Neural cell (in vitro differentiated cells): ENCODE measurements at regions not wholly inside any gene's neighbourhood (a gene's known extent, or its start where the extent isn't known, plus 50 kb on each side); places are given as distances from the start of the nearest gene placed in this dataset.
"Not testable (repeated sequence)": the region's sequence is repeated elsewhere in the genome, so short reads cannot be mapped to it uniquely, and the experiment has no call there.

Source experiments
- EZH2 ChIP-seq: fragments of 200-600, 300-800 bp; shearing (Covaris generic), sonication (generic); IDR thresholded peaks from 2 replicates; pipeline ENCODE4 v1.6.1; 2014; ENCODE audit warnings: antibody characterized with exemption, low read length, borderline replicate concordance, mild to moderate bottlenecking; ENCODE audit not compliant: insufficient read depth, poor library complexity, severe bottlenecking
- MXI1 ChIP-seq: fragments of 450-650 bp; conservative IDR thresholded peaks from 2 replicates; pipeline ENCODE4 v1.6.1; 2014; ENCODE audit warnings: antibody characterized with exemption, mild to moderate bottlenecking; ENCODE audit not compliant: poor library complexity, severe bottlenecking
- POLR2AphosphoS5 ChIP-seq: IDR thresholded peaks from 2 replicates; pipeline ENCODE4 v1.6.1; 2012
- RAD21 ChIP-seq: fragments of 450-650 bp; conservative IDR thresholded peaks from 2 replicates; pipeline ENCODE4 v1.6.1; 2014; ENCODE audit warnings: antibody characterized with exemption, mild to moderate bottlenecking, moderate library complexity
- TAF1 ChIP-seq: IDR thresholded peaks from 2 replicates; pipeline ENCODE4 v1.6.1; 2012; ENCODE audit warnings: low read depth
- TF ChIP-seq, protein P1 (sequence below): fragments of 450-650 bp; IDR thresholded peaks from 2 replicates; pipeline ENCODE4 v1.5.1; 2014; ENCODE audit warnings: antibody characterized with exemption, mild to moderate bottlenecking, moderate library complexity; ENCODE audit not compliant: poor library complexity, severe bottlenecking
- TF ChIP-seq, protein P2 (sequence below): IDR thresholded peaks from 2 replicates; pipeline ENCODE4 v1.6.1; 2012; ENCODE audit warnings: borderline replicate concordance

DNA sequence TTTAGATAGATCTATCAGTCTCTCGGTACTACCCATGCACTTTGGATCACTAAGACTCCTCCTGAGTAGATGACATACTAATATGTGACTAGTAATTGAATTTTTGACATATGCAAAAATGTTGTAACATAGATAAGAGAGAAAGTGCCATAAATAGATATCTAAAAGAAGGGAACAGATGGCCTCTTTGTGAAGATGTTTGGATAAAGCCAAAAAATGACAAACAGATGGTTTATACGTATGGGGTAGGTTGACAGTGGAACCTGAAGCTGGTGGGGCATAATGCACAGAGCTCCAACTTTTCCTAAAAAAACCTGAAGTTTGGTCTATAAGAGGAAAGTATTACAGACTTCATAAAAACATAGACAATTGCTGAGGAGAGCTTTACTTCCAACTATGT is 383.0 kb downstream of the CHL1 start:
- TF ChIP-seq, protein P1, sequence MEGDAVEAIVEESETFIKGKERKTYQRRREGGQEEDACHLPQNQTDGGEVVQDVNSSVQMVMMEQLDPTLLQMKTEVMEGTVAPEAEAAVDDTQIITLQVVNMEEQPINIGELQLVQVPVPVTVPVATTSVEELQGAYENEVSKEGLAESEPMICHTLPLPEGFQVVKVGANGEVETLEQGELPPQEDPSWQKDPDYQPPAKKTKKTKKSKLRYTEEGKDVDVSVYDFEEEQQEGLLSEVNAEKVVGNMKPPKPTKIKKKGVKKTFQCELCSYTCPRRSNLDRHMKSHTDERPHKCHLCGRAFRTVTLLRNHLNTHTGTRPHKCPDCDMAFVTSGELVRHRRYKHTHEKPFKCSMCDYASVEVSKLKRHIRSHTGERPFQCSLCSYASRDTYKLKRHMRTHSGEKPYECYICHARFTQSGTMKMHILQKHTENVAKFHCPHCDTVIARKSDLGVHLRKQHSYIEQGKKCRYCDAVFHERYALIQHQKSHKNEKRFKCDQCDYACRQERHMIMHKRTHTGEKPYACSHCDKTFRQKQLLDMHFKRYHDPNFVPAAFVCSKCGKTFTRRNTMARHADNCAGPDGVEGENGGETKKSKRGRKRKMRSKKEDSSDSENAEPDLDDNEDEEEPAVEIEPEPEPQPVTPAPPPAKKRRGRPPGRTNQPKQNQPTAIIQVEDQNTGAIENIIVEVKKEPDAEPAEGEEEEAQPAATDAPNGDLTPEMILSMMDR, result not testable (repeated sequence)
- TF ChIP-seq POLR2AphosphoS5, MXI1, TAF1, RAD21, EZH2: not testable (repeated sequence)
- TF ChIP-seq, protein P2, sequence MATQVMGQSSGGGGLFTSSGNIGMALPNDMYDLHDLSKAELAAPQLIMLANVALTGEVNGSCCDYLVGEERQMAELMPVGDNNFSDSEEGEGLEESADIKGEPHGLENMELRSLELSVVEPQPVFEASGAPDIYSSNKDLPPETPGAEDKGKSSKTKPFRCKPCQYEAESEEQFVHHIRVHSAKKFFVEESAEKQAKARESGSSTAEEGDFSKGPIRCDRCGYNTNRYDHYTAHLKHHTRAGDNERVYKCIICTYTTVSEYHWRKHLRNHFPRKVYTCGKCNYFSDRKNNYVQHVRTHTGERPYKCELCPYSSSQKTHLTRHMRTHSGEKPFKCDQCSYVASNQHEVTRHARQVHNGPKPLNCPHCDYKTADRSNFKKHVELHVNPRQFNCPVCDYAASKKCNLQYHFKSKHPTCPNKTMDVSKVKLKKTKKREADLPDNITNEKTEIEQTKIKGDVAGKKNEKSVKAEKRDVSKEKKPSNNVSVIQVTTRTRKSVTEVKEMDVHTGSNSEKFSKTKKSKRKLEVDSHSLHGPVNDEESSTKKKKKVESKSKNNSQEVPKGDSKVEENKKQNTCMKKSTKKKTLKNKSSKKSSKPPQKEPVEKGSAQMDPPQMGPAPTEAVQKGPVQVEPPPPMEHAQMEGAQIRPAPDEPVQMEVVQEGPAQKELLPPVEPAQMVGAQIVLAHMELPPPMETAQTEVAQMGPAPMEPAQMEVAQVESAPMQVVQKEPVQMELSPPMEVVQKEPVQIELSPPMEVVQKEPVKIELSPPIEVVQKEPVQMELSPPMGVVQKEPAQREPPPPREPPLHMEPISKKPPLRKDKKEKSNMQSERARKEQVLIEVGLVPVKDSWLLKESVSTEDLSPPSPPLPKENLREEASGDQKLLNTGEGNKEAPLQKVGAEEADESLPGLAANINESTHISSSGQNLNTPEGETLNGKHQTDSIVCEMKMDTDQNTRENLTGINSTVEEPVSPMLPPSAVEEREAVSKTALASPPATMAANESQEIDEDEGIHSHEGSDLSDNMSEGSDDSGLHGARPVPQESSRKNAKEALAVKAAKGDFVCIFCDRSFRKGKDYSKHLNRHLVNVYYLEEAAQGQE, result not testable (repeated sequence)
